Fibroblast of skin of abdomen (primary cell): ENCODE measurements at regions not wholly inside any gene's neighbourhood (a gene's known extent, or its start where the extent isn't known, plus 50 kb on each side); places are given as distances from the start of the nearest gene placed in this dataset.
A peak's percentile ranks its signal among the peaks of the same experiment; 100 is the strongest.

Experiments used
- DNase-seq: peaks from one replicate; pipeline ENCODE4 v3.0.0-alpha.2; 2013

DNA sequence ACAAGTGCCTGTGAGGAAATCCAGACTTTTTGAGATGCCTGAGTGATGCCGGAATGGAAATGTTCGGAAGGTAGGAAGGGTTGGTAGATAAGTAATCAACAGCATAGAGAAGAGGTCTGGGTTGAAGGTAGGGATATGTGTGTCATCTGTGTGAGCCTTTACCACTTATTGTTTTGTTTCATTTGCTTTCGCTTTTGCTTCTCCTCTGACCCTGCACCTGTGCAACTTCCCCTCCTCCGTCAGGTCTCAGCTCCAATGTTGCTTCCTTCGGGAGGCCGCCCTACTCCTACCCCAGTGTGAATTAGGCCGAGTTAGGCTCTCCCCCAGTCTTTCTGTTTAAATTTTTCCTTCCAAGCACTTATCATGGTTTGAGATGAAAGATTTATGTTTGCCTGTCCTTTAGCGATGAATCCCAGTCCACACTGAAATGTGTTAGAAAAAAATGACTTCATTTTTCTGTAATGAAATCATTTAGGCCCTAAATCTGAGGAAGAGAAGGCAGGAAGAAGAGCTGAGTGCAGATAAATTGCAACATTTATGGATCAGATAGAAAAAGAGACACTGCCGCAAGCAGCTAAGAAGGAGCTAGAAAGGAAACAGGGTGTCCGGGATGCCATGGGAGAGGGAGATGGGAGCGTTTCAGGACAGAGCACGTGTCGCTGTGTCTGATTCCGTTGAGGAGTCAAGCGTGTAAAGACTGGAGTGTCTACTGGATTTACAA is 139.6 kb upstream of the PELI1 start:
- DNase-seq = peak; percentile 80

DNA sequence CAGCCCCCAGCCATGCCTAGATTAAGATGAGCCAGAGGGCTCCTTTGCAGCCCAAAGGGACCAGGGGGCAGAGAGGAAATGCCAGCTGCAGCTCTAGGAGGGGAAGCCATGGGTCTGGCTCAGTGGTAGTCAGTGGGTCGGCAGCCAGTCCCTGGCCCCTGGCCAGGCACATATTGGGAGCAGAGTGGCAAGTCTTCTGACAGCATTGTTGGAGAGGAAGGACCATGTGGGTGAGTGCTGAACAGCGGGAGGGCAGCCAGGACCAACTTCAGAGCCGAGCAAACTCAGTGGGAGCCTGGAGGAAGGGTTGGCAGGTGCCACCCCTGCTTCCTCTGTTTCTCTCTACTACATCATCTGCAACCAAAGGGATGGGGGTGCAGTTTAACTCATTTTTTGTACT is 140.5 kb upstream of the PELI1 start:
- no peak for DNase-seq

DNA sequence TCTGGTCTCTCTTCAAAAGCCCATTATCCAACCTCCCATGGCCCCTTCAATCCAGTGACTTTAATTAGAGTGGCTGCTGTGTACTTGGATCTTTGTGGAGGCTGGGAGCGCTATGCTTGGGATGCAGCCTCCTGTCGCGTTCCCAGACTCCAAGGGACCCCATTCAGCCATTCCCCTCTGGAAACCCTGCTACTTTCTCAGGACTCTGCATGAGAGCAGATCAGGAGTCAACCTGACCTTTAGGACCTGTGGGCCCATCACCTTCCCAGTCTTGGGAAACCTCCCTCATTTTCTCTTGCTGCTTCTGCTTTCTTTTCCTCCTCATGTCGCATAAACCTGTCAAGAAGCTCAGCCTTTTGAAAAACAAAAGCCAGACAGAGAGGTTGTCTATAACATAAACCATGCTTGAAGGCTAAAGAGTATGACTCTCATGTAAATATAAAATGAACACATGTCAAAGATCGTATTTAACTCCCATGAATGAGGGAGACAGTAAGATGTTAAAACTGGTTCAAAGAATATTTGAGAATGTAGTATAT is 143.1 kb upstream of the PELI1 start:
- no peak for DNase-seq

DNA sequence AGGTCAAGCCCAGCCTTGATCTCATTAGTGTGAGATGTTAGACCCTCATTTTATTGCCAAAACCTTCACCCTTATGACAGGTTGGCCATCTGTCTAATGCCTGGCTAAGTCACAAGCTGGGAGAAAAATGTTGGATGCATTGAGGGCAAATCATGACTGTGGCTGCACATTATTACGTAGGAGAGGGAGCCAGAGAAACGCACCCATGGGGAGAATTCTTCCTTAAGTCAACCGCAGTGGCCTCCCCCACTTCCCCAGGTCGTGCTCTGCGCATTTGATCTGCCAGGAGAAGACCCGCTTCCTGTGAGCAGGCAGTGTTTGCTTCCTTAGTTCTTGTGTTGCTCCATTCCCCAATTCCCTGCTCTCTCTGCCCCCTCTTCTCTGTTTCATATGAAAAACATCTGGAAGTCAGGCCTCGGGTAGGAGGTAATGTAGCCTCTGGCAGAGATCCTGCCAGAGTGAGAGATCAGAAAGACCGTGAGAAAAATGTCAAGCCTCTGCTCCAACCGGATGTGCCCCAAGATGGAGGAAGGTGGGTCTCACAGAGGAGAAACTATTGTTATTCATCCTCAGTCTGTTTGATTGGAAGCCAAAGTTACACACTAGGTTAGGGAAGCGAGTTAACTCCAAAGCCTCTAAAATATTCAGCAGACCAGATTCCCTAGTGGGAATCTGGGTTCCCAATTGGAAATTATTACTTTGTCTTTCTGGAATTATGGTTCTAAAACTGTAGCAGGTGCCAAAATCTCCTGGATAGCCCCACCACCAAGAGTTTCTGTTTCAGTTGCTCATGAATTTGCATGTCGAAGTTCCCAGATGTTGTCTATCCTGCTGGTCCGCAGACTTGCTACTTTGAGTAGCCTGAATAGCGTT is 144.3 kb upstream of the PELI1 start:
- peak; percentile 92 for DNase-seq

DNA sequence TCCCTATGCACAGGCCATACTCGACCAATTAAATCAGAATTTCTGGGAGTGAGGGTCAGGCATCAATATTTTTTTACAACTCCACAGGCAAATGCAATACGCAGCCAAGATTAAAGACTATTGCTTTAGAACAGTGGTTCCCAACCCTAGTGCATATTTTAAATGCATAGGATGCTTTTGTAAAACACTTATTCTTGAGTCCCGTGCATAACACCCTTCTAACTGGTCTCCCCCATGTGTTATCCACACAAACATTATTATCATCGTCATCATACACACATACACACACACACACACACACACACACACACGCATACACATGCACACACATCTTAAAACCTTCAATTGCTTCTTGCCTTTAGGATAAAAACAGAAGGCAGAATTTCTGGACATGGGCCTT is 145.0 kb upstream of the PELI1 start:
- peak; percentile 65 for DNase-seq

DNA sequence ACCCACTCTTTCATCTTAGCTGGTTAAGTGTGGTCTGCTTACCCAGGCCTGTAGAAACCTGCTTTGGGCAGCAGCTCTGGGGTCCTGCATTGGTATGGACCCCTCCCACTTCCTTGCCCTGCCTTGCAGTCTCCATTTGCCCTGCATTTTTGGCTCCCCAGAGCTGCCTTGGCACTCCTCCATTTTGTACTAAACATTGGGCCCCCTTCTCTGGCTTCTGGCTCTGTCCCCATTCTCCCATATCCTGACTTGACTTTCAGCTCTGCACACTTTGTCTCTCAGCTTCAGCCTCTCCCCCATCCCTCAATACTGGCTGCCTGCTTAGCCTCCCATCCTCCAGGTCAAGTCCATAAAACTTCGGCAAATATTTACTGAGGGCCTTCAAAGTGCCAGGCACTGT is 145.5 kb upstream of the PELI1 start:
- DNase-seq = no peak

DNA sequence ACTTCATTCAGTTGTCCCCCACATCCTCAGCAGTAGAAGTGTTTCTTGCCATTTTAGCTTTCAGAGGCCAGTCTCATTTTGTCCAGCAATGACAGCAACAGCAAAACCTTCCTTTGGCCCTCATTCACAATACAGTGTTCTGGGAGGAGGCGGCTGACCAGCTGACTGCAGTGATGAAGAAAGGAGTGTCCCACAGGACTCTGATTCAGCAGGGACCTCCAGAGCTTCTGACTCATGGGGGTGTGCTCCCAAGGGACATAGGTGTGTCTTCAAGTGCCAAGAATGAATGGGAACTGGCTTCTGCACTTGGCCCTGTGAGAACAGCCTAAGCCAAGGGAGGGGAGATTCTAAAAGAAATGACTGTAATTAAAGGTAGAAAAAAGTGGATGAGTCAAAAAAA is 147.0 kb upstream of the PELI1 start:
- peak; percentile 33 for DNase-seq

DNA sequence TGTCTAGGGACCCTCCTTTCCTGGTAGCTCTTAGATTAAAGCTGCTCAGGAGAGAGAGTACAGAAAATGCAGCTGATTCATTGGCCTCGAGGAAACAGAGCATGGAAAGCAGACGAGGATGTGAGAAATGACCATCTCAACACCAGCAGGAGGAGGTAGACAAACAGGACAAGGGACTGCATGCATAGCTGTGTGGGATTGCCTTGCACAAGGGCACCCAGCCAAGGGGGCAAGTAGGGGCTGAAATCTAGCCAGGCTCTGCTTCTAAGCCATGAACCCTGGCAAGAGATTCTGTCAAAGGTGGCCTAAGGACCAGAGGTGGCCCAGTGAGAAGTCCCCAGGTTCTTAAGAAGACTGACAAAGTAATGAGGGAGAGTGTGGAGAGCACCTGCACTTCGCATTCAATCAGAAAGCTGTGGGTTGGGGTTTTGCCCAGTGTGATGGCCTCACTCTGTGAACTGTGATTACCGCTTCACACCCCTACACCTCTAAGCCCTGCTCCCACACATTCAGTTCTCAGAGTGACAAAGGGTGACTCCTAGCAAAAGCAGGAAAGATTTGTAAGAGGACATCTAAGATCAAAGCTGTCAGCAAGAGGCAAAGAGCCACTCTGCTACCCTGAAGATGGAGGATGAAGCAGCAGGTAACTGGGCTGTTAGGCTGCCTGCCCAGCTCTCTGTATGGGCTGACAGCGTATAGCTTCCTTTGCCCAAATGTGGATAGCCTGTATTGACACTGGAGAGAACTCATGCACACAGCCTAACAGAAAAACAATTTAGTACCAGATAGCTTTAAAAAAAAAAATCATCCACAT is 151.3 kb upstream of the PELI1 start:
- DNase-seq = no peak

DNA sequence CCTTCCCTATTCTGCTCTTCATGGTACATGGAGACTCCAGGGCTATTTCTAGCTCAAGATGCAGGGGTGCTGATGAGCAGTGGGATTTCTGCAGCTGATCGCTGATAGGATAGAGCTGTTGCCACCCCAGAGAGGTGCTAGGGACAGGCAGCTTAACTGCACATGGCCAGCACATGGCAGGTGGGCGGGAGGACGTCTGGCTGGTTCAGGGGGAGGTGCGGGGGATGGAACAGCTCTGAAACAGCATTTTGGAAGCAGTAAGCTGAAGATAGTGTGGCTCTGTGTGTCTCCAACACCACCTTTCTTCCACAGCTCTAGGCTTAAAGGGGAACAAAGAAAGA is 151.9 kb upstream of the PELI1 start:
- no peak for DNase-seq

DNA sequence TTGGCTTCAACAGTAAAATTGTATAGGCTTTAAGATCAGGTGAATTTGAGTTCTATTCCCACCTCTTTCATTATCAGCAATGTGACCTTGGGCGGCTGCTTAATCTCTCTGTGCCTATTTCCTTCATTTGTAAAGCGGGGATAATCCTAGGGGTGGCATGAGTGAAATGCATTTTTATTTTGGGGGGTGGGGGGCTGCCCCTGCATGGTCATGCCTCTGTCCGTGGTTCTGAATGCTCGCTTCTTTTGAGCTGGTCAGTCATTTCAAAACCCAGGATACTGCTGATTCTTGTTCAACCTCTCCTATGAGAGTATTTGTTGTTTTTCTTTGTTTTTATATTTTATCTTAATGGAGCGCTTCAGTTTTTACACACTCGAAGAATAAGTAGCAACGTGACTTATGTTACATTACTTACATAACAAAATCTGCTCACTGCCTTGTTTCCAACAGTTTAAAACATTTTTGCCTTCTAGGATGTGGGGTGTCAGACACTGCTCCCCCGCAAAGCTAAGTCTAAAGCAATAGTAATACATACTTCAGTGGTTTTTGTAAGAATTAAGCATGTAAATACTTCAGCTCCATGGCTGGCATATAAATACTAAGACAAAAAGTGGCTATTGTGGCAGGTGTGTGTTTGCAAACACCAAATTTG is 152.6 kb upstream of the PELI1 start:
- no peak for DNase-seq

DNA sequence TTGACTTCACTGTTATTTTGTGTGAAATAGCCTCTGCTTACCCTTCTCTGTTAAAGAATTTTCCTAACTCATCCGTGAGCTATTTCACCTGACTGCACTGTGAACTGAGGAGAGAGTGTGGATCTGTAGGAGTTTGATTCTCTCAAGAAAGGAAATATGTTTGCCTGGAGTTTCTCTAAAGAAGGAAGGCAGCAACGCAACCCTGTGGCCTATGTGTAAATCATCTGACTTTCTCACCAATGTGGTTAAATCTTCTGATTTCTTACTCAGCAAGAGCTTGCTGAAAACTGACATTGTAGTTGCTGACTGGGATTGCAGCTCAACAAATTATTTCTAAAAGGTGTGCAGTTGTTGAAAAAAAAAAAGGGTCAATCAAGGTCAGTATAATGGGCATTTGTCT is 153.9 kb upstream of the PELI1 start:
- no peak for DNase-seq

DNA sequence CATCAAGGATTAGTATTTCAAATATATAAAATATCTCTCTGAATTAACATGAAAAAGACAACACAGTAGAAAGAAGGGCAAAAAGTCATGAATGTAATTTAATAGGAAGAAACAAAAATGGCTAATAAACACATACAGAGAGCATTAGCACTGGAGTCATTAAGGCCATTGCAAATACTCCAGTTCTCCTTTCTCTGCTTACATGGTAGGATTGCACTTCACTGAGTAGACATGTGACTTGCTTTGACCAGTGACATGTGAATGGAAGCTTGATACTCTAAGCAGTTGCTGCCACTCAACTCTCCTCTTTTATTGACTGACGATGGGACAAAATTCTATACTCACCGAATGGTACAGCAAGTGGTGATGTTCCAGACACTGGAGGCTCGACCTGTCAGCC is 153.9 kb upstream of the LGALSL start:
- DNase-seq = no peak

DNA sequence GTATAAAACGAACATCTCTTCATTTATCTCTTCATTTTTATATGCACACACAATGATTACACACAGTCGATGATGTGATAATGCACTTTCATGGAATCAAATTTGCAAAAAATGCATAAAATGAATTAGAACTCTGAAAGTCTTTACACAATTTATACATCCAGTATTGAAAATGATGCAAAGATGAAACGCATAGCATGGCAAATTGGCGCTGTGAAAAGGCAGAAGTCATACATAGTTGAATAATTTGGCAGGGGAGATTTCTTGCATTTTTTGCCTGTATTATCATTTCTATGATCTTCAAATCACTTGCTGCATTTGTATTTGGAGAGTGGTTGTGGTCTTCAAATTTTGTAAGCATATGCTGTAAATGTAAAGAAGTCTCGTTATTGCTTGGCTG is 150.7 kb upstream of the LGALSL start:
- DNase-seq = no peak

DNA sequence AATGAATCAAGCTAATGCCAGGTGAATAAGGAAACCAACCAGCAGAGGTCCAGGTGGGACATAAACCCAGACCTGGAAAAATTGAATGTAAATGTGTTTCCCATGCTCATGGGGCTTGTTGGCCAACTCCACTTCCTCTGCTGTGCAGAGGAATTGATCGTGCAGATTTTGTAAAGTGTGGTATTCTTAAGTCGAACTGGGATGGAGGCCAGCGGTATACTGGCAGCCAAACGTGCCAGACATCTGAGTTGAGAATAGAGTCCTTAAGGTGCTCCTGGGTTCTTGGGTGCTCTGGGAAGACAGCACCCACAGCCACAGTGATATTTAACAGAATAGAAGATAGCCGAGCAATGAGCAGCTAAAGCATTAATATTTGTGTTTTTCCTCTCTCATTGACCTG is 146.5 kb upstream of the LGALSL start:
- no peak for DNase-seq

DNA sequence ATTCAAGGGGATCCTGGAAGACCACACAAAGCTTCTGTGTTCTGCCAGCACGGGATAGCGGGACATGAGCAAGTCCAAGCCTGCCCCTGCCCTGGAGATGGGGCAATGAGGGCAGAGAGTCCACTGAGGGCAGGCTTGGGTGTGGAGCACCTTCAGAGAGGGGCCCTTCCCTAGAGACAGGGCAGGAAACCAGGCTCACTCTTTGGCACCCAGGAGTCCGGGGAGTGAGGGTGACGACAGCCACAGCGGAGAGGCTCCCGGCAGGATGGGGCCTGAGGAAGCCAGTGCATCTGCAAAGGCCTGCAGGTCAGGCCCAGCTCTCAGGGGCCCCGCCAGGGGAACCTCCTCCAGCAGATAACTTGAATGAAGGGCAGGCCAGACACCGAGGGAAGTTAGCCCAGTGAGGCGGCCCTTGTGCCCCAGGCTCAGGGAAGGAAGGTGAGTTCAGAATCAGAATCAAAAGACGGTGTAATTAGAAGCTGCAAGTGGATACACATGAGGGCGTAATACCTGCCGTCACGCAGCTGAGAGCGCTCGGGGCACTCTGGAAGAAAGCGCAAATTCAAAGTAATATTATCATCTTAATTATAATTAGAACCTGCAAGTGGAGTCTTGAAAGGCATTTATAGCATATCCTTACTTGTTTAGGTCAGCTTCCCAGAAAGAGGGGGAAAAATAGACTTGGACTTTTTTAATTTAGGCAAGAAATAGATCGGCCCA is 142.6 kb upstream of the LGALSL start:
- DNase-seq = no peak

DNA sequence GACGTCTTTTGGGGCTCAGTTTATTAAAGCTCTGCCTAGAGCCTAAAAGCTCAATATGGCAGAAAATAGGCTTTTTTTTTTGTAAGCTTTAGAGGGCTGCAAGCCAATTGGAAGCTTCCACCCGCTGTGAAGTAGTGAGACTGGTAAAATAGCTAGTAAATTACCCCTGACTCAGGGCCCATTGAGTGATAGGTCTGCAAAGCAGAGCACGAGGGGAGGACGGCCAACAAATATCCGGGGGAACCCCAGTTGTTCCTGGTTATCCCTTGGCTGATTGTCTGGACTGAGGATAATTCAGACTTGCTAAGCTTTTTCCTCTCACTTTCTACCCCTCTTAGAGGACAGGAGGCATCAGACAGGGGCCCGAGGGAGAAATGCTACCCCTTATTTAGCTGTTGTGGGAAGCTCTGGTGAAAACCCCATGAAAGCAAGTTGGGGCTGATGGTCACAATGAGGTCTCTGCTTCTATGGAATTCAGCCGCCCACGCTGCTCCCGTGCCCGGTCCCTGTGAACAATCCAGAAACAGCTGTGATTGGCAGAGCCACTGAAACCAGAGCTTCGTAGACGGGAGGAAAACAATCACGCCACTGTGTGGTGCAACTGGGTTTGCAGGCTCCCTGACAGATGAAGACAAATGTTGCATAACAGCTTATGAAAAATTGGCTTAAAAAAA is 141.9 kb upstream of the LGALSL start:
- peak; percentile 87 for DNase-seq

DNA sequence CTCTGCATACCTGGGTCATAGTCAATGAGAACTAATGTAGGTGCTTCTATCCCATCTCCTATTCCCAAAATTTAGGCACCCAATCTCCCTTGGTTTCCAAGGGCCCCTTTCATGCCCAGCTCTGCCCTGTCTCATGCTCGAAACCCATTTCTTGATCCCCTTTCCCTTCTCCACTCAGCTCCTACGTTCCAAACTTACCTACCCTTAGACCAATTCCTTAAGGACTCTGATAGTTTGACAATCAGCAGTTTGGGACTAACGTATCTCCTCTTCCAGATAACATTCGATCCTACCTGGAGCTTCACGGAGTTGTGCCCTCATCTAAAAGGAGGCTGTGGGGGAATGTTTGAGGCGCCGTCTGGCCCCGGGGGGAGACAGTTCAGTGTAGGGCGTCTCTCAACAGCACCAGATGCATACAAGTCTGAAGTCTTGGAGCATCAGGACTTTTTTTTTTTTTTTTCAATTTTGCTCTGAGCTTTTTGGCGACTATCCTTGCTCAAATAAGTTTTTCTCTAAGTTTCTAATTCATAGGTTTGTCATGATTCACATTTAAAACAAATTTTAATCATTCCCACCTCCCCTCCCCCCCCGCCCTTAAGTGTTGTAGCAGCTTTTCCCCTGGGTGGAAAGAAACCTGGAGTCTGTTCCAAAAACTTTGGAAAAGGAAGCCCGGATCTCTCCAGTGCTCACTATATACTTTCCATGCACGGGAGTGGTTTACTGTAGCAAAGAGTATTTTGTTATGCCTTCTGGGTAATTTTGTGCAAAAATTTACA is 141.2 kb upstream of the LGALSL start:
- DNase-seq = no peak

DNA sequence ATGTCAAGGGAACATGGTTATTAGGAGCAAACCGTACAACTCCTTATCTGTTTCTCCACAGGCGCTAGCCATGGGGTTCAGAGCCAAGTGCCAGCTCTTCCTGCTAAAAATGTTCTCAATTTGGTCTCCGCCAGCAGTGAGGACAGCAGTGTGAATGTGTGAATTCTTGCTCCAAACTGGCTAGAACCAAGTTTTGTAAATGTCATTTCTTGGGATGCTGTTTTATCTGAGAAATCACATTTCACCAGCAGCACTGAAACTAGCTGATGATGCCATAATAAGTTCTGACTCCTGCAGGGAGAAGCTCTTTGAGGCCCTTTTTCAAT is 140.6 kb upstream of the LGALSL start:
- no peak for DNase-seq

DNA sequence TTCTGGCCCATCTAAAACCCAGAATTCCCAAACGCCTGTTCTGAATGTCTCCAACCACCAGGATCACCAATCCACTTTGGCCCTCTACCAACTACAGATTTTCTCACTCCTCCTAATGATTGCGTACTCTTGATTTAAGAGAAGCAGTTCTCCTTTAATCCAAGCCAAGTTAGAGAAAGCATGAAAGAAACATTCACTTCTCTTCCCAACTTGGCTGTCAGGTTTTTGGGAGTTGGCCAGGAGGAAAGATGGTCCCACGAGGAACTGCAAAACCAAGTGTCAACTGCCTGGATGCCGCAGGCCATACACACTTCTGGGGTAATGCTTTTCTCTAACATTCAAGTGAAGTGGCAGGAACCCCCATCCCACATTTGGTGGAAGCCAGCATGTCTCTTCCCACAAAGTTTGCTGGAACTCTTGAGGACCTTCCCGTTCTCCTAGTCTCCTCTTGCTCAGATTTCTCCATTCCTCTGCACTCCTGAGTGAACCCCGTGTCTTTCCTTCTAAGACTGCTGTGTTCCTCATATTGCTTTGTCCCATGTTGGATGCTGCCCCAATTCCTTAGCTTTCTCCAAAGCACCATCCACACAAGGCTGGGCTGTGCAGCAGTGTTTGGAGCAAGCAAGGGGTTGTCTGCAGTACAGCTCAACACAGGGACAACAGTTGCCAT is 138.5 kb upstream of the LGALSL start:
- DNase-seq = no peak
